ENCODE measurements at regions not wholly inside any gene's neighbourhood (a gene's known extent, or its start where the extent isn't known, plus 50 kb on each side); places are given as distances from the start of the nearest gene placed in this dataset.

GRCh38 chr18:30819619-30820018 lies 222.9 kb downstream of the DSC3 start (continued):
- no peak for TF ChIP-seq ZNF180 (CRISPR knock-in tag; IDR thresholded peaks at IDR 0.05; ENCODE audit: borderline replicate concordance, low read depth)

DNA sequence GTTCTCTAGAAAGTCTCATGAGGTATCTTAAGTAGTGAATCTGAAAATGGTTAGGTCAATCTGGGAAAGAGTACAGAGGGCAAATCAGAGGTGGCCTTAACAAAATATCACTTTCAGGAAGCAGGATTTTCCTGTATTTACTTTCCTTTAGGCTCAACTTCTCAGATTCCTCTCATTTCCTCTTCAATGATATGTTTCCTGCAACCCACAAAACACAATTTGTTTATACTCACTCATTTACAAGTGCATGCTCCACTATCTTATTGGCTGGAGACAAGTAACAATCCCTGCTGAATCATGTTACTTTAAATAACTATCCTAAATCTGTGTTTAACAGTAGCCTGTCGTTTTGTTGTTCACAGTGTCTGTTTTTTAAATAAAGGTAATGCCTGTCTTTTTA lies 228.1 kb downstream of the DSC3 start:
- Histone ChIP-seq H3K9me3 (ENCODE audit: low read length) (no peaks in the 10 kb centered on the region), H3K4me1 (ENCODE audit: insufficient read depth, low read length) (no peaks in the 10 kb centered on the region), H3K36me3 (replicated peaks in 1 of 2; ENCODE audit: control insufficient read depth in 1 of 2, insufficient read depth in 2 of 2, low read length in 2 of 2) (no peaks in the 10 kb centered on the region), H3K79me2 (ENCODE audit: insufficient read depth, low read length) (no peaks in the 10 kb centered on the region), H3K4me2 (ENCODE audit: low read depth, low read length) (no peak overlapping the region), H3K9ac (ENCODE audit: insufficient read depth, low read depth, low read length) (no peak overlapping the region), H3K27ac (ENCODE audit: extremely low read length, insufficient read depth, low read length) (no peak overlapping the region), H2AFZ (ENCODE audit: low read length) (no peak overlapping the region), H3K4me3 (replicated peaks in 1 of 3; ENCODE audit: insufficient read depth in 1 of 3, low read depth in 2 of 3, low read length in 3 of 3) (no peak overlapping the region), H3K27me3 (ENCODE audit: control insufficient read depth in 1 of 2, insufficient read depth in 2 of 2, low read length in 2 of 2) (no peaks in the 10 kb centered on the region; a peak in 1 of 5 replicates), H4K20me1 (ENCODE audit: insufficient read depth, low read length) (no peaks in the 10 kb centered on the region)
- no peak for DNase-seq (ENCODE audit: low spot score)
- no peak for ATAC-seq
- BruUV-seq (replicated peaks) = no TSS peak
- CTCF ChIA-PET (ENCODE audit: low intra/inter-chr PET ratio, low total read pairs) = no interaction called here
- intact Hi-C loops (cut with micrococcal nuclease; ENCODE audit: unreplicated experiment) (no loop called here), in situ Hi-C loops (cut with HindIII; ENCODE audit: extremely low pct_ligation_motif_present, low pct_unique_long_range_greater_than_20kb) (no loop called here)
- POLR2A ChIA-PET = no interaction called here
- WGBS (ENCODE audit: low lambda C conversion rate) = 0% methylated on average over 1 of the region's 1 CpG
- TF ChIP-seq ZNF441 (CRISPR knock-in tag; IDR thresholded peaks at IDR 0.05; ENCODE audit: borderline replicate concordance) (no peak), NFKBIZ (CRISPR knock-in tag; IDR thresholded peaks at IDR 0.05) (no peak), TMF1 (CRISPR knock-in tag; IDR thresholded peaks at IDR 0.05; ENCODE audit: low read depth) (no peak), THAP7 (CRISPR knock-in tag; IDR thresholded peaks at IDR 0.05) (no peak), CHD2 (IDR thresholded peaks at IDR 0.05; ENCODE audit: low read depth, low read length) (no peak), ZNF350 (CRISPR knock-in tag; IDR thresholded peaks at IDR 0.05; ENCODE audit: borderline replicate concordance, low read depth) (no peak)
- TF ChIP-seq, protein P1, sequence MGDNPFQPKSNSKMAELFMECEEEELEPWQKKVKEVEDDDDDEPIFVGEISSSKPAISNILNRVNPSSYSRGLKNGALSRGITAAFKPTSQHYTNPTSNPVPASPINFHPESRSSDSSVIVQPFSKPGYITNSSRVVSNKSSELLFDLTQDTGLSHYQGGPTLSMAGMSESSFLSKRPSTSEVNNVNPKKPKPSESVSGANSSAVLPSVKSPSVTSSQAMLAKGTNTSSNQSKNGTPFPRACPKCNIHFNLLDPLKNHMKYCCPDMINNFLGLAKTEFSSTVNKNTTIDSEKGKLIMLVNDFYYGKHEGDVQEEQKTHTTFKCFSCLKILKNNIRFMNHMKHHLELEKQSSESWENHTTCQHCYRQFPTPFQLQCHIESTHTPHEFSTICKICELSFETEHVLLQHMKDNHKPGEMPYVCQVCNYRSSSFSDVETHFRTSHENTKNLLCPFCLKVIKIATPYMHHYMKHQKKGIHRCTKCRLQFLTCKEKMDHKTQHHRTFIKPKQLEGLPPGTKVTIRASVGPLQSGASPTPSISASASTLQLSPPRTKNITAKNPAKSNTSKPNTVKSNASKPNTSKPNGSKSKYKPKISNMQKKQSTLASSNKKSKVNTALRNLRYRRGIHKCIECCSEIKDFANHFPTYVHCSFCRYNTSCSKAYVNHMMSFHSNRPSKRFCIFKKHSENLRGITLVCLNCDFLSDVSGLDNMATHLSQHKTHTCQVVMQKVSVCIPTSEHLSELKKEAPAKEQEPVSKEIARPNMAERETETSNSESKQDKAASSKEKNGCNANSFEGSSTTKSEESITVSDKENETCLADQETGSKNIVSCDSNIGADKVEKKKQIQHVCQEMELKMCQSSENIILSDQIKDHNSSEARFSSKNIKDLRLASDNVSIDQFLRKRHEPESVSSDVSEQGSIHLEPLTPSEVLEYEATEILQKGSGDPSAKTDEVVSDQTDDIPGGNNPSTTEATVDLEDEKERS (CRISPR knock-in tag; IDR thresholded peaks at IDR 0.05) = no peak
- FAIRE-seq = no peak
